GM20000 (cell line): ENCODE measurements at regions not wholly inside any gene's neighbourhood (a gene's known extent, or its start where the extent isn't known, plus 50 kb on each side); places are given as distances from the start of the nearest gene placed in this dataset.
"Not testable (repeated sequence)": the region's sequence is repeated elsewhere in the genome, so short reads cannot be mapped to it uniquely, and the experiment has no call there.

Experiments used
- DNase-seq: peaks from one replicate; pipeline ENCODE4 v3.0.0; 2012; ENCODE audit warnings: low spot score
- CTCF ChIP-seq: IDR thresholded peaks from 2 replicates; pipeline ENCODE4 v1.5.1; 2012; ENCODE audit warnings: mild to moderate bottlenecking, control low read depth; ENCODE audit errors: extremely low read depth, missing control alignments

- no peak for DNase-seq
These were observed 207.6 kb downstream of the NPIPB11 start for GRCh38 chr16:29198731-29199521.

GRCh38 chr16:29198231-29198630, 208.3 kb downstream of the NPIPB11 start:
- no peak for DNase-seq
- no peak for TF ChIP-seq CTCF

More at GRCh38 chr16:29198731-29199521, 207.6 kb downstream of the NPIPB11 start:
- TF ChIP-seq CTCF, result no peak

- not testable (repeated sequence) for DNase-seq
These were observed 208.9 kb downstream of the NPIPB11 start for GRCh38 chr16:29197494-29198100.

GRCh38 chr16:29196746-29197145, 209.8 kb downstream of the NPIPB11 start:
- not testable (repeated sequence) for DNase-seq

- DNase-seq, result not testable (repeated sequence)
These were observed 210.4 kb downstream of the LAT start for GRCh38 chr16:29195116-29195872.

GRCh38 chr16:29194185-29194844, 209.5 kb downstream of the LAT start:
- not testable (repeated sequence) for DNase-seq

- not testable (repeated sequence) for DNase-seq
These were observed 208.8 kb downstream of the LAT start for GRCh38 chr16:29193634-29194033.

GRCh38 chr16:29193248-29193574, 208.4 kb downstream of the LAT start:
- DNase-seq, result not testable (repeated sequence)

- DNase-seq, result no peak
- no peak for TF ChIP-seq CTCF
These were observed 207.7 kb downstream of the LAT start for GRCh38 chr16:29192329-29193247.

GRCh38 chr16:29191636-29192180, 206.9 kb downstream of the LAT start:
- not testable (repeated sequence) for DNase-seq

GRCh38 chr16:29190553-29191431, 205.9 kb downstream of the LAT start:
- not testable (repeated sequence) for DNase-seq

GRCh38 chr16:29188806-29189205, 204.0 kb downstream of the LAT start:
- not testable (repeated sequence) for DNase-seq

- not testable (repeated sequence) for DNase-seq
These were observed 201.7 kb downstream of the LAT start for GRCh38 chr16:29186306-29187220.
